IMR-90 (cell line): ENCODE measurements at regions not wholly inside any gene's neighbourhood (a gene's known extent, or its start where the extent isn't known, plus 50 kb on each side); places are given as distances from the start of the nearest gene placed in this dataset.

Source experiments
- ATAC-seq: fragments of 200-7000 bp; cut with Tn5 transposase; 2 replicates; pipeline ENCODE4 v1.9.1; 2020; ENCODE audit warnings: low read depth, mild to moderate bottlenecking, moderate library complexity
- BruUV-seq: library from RNA; stranded (reverse); fragments of 400-500 nt; replicated peaks from 2 replicates; lab custom pipeline; 2021; lab: Mats Ljungman, UMichigan
- CTCF ChIA-PET: fragments of 300-600 bp; formaldehyde crosslinking; extraction: SDS; loops from one replicate; lab custom pipeline; 2021; ENCODE audit warnings: antibody characterized with exemption; lab: Yijun Ruan, JAX
- POLR2A ChIA-PET: fragments of 300-600 bp; sonication (Branson Sonifier 250); formaldehyde crosslinking; loops from one replicate; lab custom pipeline; 2022; ENCODE audit warnings: antibody characterized with exemption; ENCODE audit not compliant: unreplicated experiment; lab: Charles Lee
- DNase-seq: peaks from one replicate; pipeline ENCODE4 v3.0.0; 2013
- H2AFZ ChIP-seq: replicated peaks from 2 replicates; pipeline ENCODE3; 2013; ENCODE audit warnings: low read length, mild to moderate bottlenecking; ENCODE audit not compliant: poor library complexity
- H2AK5ac ChIP-seq: 2 replicates; pipeline ENCODE4 v1.6.1; 2013; ENCODE audit warnings: low read depth, low read length, inconsistent platforms
- H2AK9ac ChIP-seq: replicated peaks from 2 replicates; pipeline ENCODE3; 2013; ENCODE audit warnings: mild to moderate bottlenecking, low read depth, low read length, moderate library complexity; ENCODE audit not compliant: poor library complexity
- H2BK120ac ChIP-seq: 2 replicates; pipeline ENCODE4 v1.6.1; 2013; ENCODE audit warnings: low read depth, low read length, inconsistent platforms
- H2BK15ac ChIP-seq: 3 replicates; pipeline ENCODE4 v1.6.1; 2013; ENCODE audit warnings: low read depth, low read length, inconsistent platforms
- H2BK20ac ChIP-seq: 2 replicates; pipeline ENCODE4 v1.6.1; 2013; ENCODE audit warnings: low read depth, mild to moderate bottlenecking, inconsistent platforms, low read length, moderate library complexity
- H2BK5ac ChIP-seq: 2 replicates; pipeline ENCODE4 v1.6.1; 2013; ENCODE audit warnings: mild to moderate bottlenecking, low read depth, low read length, inconsistent platforms; ENCODE audit not compliant: poor library complexity, severe bottlenecking
- H3K14ac ChIP-seq: replicated peaks from 2 replicates; pipeline ENCODE4 v1.6.1; 2013; ENCODE audit warnings: low read depth, low read length, inconsistent platforms
- H3K18ac ChIP-seq: 2 replicates; pipeline ENCODE4 v1.6.1; 2013; ENCODE audit warnings: low read depth, low read length, control low read depth
- H3K23ac ChIP-seq: 2 replicates; pipeline ENCODE4 v1.6.1; 2013; ENCODE audit warnings: low read depth, low read length, inconsistent platforms
- H3K27ac ChIP-seq: 2 replicates; pipeline ENCODE4 v1.5.1; 2013; ENCODE audit warnings: mild to moderate bottlenecking, control low read depth, low read length; ENCODE audit not compliant: insufficient read depth
- H3K27me3 ChIP-seq: 2 replicates; pipeline ENCODE4 v1.6.1; 2013; ENCODE audit warnings: low read length; ENCODE audit not compliant: control insufficient read depth, insufficient read depth
- H3K36me3 ChIP-seq: 2 replicates; pipeline ENCODE4 v1.6.1; 2013; ENCODE audit warnings: low read length, mixed read lengths; ENCODE audit not compliant: control insufficient read depth, insufficient read depth
- H3K4ac ChIP-seq: 2 replicates; pipeline ENCODE4 v1.6.1; 2013; ENCODE audit warnings: low read depth, low read length, inconsistent platforms
- H3K4me1 ChIP-seq: 2 replicates; pipeline ENCODE4 v1.6.1; 2013; ENCODE audit warnings: low read length, mixed read lengths; ENCODE audit not compliant: control insufficient read depth, insufficient read depth
- H3K4me2 ChIP-seq: 2 replicates; pipeline ENCODE4 v1.6.1; 2013; ENCODE audit warnings: low read depth, mild to moderate bottlenecking, control low read depth, low read length, moderate library complexity
- H3K4me3 ChIP-seq: 2 replicates; pipeline ENCODE4 v1.5.1; 2013; ENCODE audit warnings: low read depth, mild to moderate bottlenecking, control low read depth, low read length, moderate library complexity; ENCODE audit not compliant: insufficient read depth
- H3K56ac ChIP-seq: 2 replicates; pipeline ENCODE4 v1.6.1; 2013; ENCODE audit warnings: low read length, inconsistent platforms; ENCODE audit not compliant: insufficient read depth; ENCODE audit errors: extremely low read depth
- H3K79me1 ChIP-seq, 2 experiments: 2 replicates each; pipeline ENCODE4 v1.6.1; 2013; ENCODE audit warnings: low read length in 2 of 2, inconsistent platforms in 1 of 2, low read depth in 1 of 2
- H3K9ac ChIP-seq: 2 replicates; pipeline ENCODE4 v1.6.1; 2013; ENCODE audit warnings: low read depth, low read length, control low read depth
- H3K9me1 ChIP-seq: 2 replicates; pipeline ENCODE4 v1.6.1; 2013; ENCODE audit warnings: low read length, inconsistent platforms; ENCODE audit not compliant: insufficient read depth
- H3K9me3 ChIP-seq: 2 replicates; pipeline ENCODE4 v1.6.1; 2013; ENCODE audit warnings: low read length; ENCODE audit not compliant: control insufficient read depth, insufficient read depth
- H4K20me1 ChIP-seq: 2 replicates; pipeline ENCODE4 v1.6.1; 2013; ENCODE audit warnings: low read length, inconsistent platforms; ENCODE audit not compliant: insufficient read depth
- H4K5ac ChIP-seq: 2 replicates; pipeline ENCODE4 v1.6.1; 2013; ENCODE audit warnings: mild to moderate bottlenecking, low read depth, low read length, control low read depth
- H4K8ac ChIP-seq, 2 experiments: 2 replicates each; pipeline ENCODE4 v1.6.1; 2013; ENCODE audit warnings: low read depth in 2 of 2, low read length in 2 of 2, control low read depth in 1 of 2, inconsistent platforms in 1 of 2
- H4K91ac ChIP-seq: 2 replicates; pipeline ENCODE4 v1.6.1; 2013; ENCODE audit warnings: low read depth, low read length, inconsistent platforms; ENCODE audit not compliant: insufficient read depth
- CHD1 ChIP-seq: IDR thresholded peaks from 2 replicates; pipeline ENCODE4 v1.6.1; 2012; ENCODE audit warnings: low read depth, low read length, improper control_type of control experiment
- SMC3 ChIP-seq: fragments of 150-350 bp; IDR thresholded peaks from 2 replicates; pipeline ENCODE4 v1.6.1; 2016; ENCODE audit warnings: low read depth, mild to moderate bottlenecking, antibody characterized with exemption, low read length, moderate library complexity
- USF2 ChIP-seq: fragments of 150-350 bp; IDR thresholded peaks from 2 replicates; pipeline ENCODE4 v1.6.1; 2017; ENCODE audit warnings: mild to moderate bottlenecking, antibody characterized with exemption, low read length, low read depth
- WGBS, 2 experiments: methylation state at CpG; one replicate each; pipeline versions ENCODE4 v1.1.5 to v1.1.7; 2013; ENCODE audit warnings: missing lambda C conversion rate in 2 of 2; ENCODE audit not compliant: insufficient read length in 1 of 2; ENCODE audit errors: extremely low coverage in 2 of 2; 5-methylcytosine and 5-hydroxymethylcytosine counted together
- dilution Hi-C: fragments of 300-500 bp; cut with HindIII; formaldehyde crosslinking; loops from one replicate; pipeline ENCODE4 v1.14.3; 2018; ENCODE audit warnings: low sequenced_read_pairs; ENCODE audit not compliant: unreplicated experiment
- in situ Hi-C: fragments of 300-500 bp; cut with MboI; formaldehyde crosslinking; loops from 3 replicates; pipeline ENCODE4 v1.14.3; 2019; ENCODE audit warnings: low sequenced_read_pairs, inconsistent platforms, mixed read lengths
- intact Hi-C: fragments of 100-400 bp; cut with micrococcal nuclease; formaldehyde crosslinking; loops from 2 replicates; pipeline ENCODE4 v1.10.0; 2022

- Histone ChIP-seq H2AFZ (no peak overlapping the region), H3K9me3 (peaks cover 3% of the 10 kb centered on the region; the same call in 1 of the 2 replicates), H2BK15ac (no peak overlapping the region), H2AK9ac (no peak overlapping the region), H3K18ac (no peak overlapping the region), H2AK5ac (no peak overlapping the region), H3K9me1 (peaks cover 5% of the 10 kb centered on the region), H3K4me1 (peaks cover 10% of the 10 kb centered on the region), H3K79me1 (0 out of 4 replicates have a peak, but pooled peaks cover 0 to 2% of the 10 kb centered on the region in 2 experiments), H3K4ac (no peak overlapping the region), H4K20me1 (no peaks in the 10 kb centered on the region), H3K27ac (no peak overlapping the region), H3K4me2 (no peak overlapping the region), H2BK120ac (no peak overlapping the region), H3K4me3 (no peak overlapping the region), H2BK20ac (no peak overlapping the region), H3K36me3 (no peaks in the 10 kb centered on the region), H3K14ac (no peak overlapping the region), H3K27me3 (no peaks in the 10 kb centered on the region), H4K91ac (no peak overlapping the region), H3K56ac (no peak overlapping the region), H3K23ac (no peak overlapping the region), H4K8ac (no peak overlapping the region), H3K9ac (no peak overlapping the region), H2BK5ac (no peak overlapping the region), H4K5ac (no peak overlapping the region)
- dilution Hi-C loops (no loop called here), intact Hi-C loops (no loop called here), in situ Hi-C loops (no loop called here)
- WGBS, 2 experiments = 70% methylated on average over 4 of the region's 7 CpGs; no CpG with 5 or more reads in 1 of the 2 experiments
- DNase-seq (no peak), ATAC-seq (no peak)
- CTCF ChIA-PET = no interaction called here
- BruUV-seq = no TSS peak
- POLR2A ChIA-PET = no interaction called here
- TF ChIP-seq USF2 = no peak
- TF ChIP-seq CHD1 = no peak
- TF ChIP-seq SMC3 = no peak
Observed at GRCh38 chr9:87146933-87147332, 199.6 kb upstream of the GAS1 start.
